ENCODE measurements at regions not wholly inside any gene's neighbourhood (a gene's known extent, or its start where the extent isn't known, plus 50 kb on each side); places are given as distances from the start of the nearest gene placed in this dataset.

DNA sequence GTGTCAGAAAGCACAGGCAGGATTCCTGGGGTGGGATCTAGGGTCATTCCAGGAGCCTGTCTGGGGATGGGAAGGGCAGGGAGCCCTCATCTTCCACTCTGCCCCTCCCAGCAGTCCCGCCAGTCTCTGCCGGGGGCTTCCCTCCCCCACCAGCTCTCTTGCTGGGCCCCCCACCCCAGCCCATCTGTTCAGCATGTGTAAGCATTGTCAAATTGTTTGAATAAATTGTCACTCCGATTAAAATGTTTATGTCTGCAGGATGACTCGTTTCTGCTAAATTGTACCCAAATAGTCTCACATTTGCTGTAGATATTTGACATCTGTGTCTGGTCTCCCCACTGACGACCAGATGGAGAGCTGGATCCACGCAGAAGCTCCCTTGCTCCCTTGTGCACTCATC lies 257.6 kb downstream of the ANKRD60 start:
- Histone ChIP-seq H3K79me2 (ENCODE audit: control insufficient read depth, insufficient read depth, low read length) (no peaks in the 10 kb centered on the region), H3K27ac (ENCODE audit: control insufficient read depth, insufficient read depth, low read length) (no peak overlapping the region), H3K9ac (ENCODE audit: control insufficient read depth, extremely low read depth, insufficient read depth, low read length) (no peak overlapping the region), H3K4me1 (ENCODE audit: control insufficient read depth, extremely low read depth, insufficient read depth, low read length) (no peaks in the 10 kb centered on the region), H2AFZ (ENCODE audit: control insufficient read depth, low read length) (no peak overlapping the region), H3K4me2 (ENCODE audit: control insufficient read depth, extremely low read depth, insufficient read depth, low read depth, low read length) (no peak overlapping the region), H3K36me3 (ENCODE audit: control insufficient read depth in 2 of 2, extremely low read depth in 1 of 2, insufficient read depth in 2 of 2, low read length in 2 of 2) (no peaks in the 10 kb centered on the region), H3K27me3 (ENCODE audit: control insufficient read depth, extremely low read depth, insufficient read depth, low read length) (peaks cover 34% of the 10 kb centered on the region), H3K9me3 (ENCODE audit: control insufficient read depth, low read depth, low read length) (no peaks in the 10 kb centered on the region), H3K4me3 (ENCODE audit: control insufficient read depth in 2 of 3, extremely low read depth in 1 of 3, insufficient read depth in 2 of 3, low read depth in 1 of 3, low read length in 3 of 3) (no peak overlapping the region), H4K20me1 (ENCODE audit: control insufficient read depth, extremely low read depth, insufficient read depth, low read length) (no peaks in the 10 kb centered on the region), H3K9me1 (ENCODE audit: control insufficient read depth, extremely low read depth, insufficient read depth, low read length) (no peaks in the 10 kb centered on the region)
- FAIRE-seq (no peak), DNase-seq (ENCODE audit: low read depth, low spot score) (no peak)
- TF ChIP-seq EZH2 (IDR thresholded peaks at IDR 0.05; ENCODE audit: low read length) (no peak), CTCF (optimal IDR thresholded peaks at IDR 0.05 in 1 of 3, IDR thresholded peaks at IDR 0.05 in 1 of 3, conservative IDR thresholded peaks at IDR 0.05 in 1 of 3; ENCODE audit: extremely low read depth in 1 of 3, insufficient read depth in 2 of 3, low read length in 3 of 3) (no peak)
- dilution Hi-C loops (cut with MboI; ENCODE audit: extremely low pct_ligation_motif_present, low sequenced_read_pairs), result no loop called here

DNA sequence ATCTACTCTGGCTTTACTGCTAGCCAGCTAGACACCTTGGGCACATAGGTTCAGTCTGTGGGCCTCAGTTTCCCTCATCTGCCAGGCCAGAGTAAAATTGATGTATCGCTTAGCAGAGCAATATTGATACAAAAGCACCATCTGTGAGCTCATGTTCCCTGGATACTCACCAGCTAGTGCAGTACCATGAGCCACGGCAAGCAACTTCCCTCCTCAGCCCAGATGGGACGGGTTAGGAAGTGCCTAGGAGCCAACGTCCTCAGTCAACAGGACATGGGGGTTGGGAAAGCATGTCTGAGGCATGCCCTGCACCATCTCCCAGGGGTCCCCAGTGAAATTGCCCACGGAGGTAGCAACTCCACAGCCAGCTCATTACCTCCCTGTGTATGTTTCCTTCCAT lies 258.3 kb downstream of the ANKRD60 start:
- Histone ChIP-seq H3K4me2 (ENCODE audit: control insufficient read depth, extremely low read depth, insufficient read depth, low read depth, low read length) (no peak overlapping the region), H3K79me2 (ENCODE audit: control insufficient read depth, insufficient read depth, low read length) (no peaks in the 10 kb centered on the region), H3K9me3 (ENCODE audit: control insufficient read depth, low read depth, low read length) (no peaks in the 10 kb centered on the region), H4K20me1 (ENCODE audit: control insufficient read depth, extremely low read depth, insufficient read depth, low read length) (no peaks in the 10 kb centered on the region), H3K9ac (ENCODE audit: control insufficient read depth, extremely low read depth, insufficient read depth, low read length) (no peak overlapping the region), H3K36me3 (ENCODE audit: control insufficient read depth in 2 of 2, extremely low read depth in 1 of 2, insufficient read depth in 2 of 2, low read length in 2 of 2) (no peaks in the 10 kb centered on the region), H3K9me1 (ENCODE audit: control insufficient read depth, extremely low read depth, insufficient read depth, low read length) (no peaks in the 10 kb centered on the region), H3K4me3 (ENCODE audit: control insufficient read depth in 2 of 3, extremely low read depth in 1 of 3, insufficient read depth in 2 of 3, low read depth in 1 of 3, low read length in 3 of 3) (no peak overlapping the region), H3K4me1 (ENCODE audit: control insufficient read depth, extremely low read depth, insufficient read depth, low read length) (no peaks in the 10 kb centered on the region), H2AFZ (ENCODE audit: control insufficient read depth, low read length) (no peak overlapping the region), H3K27me3 (ENCODE audit: control insufficient read depth, extremely low read depth, insufficient read depth, low read length) (peaks cover 41% of the 10 kb centered on the region), H3K27ac (ENCODE audit: control insufficient read depth, insufficient read depth, low read length) (no peak overlapping the region)
- dilution Hi-C loops (cut with MboI; ENCODE audit: extremely low pct_ligation_motif_present, low sequenced_read_pairs), result no loop called here
- FAIRE-seq (no peak), DNase-seq (ENCODE audit: low read depth, low spot score) (no peak)
- no peak for TF ChIP-seq EZH2 (IDR thresholded peaks at IDR 0.05; ENCODE audit: low read length)
- no peak for TF ChIP-seq CTCF (optimal IDR thresholded peaks at IDR 0.05 in 1 of 3, IDR thresholded peaks at IDR 0.05 in 1 of 3, conservative IDR thresholded peaks at IDR 0.05 in 1 of 3; ENCODE audit: extremely low read depth in 1 of 3, insufficient read depth in 2 of 3, low read length in 3 of 3)
